ENCODE measurements at regions not wholly inside any gene's neighbourhood (a gene's known extent, or its start where the extent isn't known, plus 50 kb on each side); places are given as distances from the start of the nearest gene placed in this dataset.

GRCh38 chr2:238790126-238790832 lies 57.6 kb upstream of the TWIST2 start:
- Mint-ChIP-seq H3K27ac (no peak overlapping the region), H3K4me1 (ENCODE audit: low read depth in 2 of 2) (no peaks in the 10 kb centered on the region), H3K4me3 (no peak overlapping the region), H3K9me3 (no peaks in the 10 kb centered on the region), H3K27me3 (peaks cover 0 to 9% of the 10 kb centered on the region in 2 donors), H3K36me3 (no peaks in the 10 kb centered on the region)
- DNase-seq (ENCODE audit: low spot score) (no peak), ATAC-seq (no peak)

GRCh38 chr2:238790833-238791230 lies 57.1 kb upstream of the TWIST2 start:
- ATAC-seq: no peak
- Mint-ChIP-seq H3K27ac (no peak overlapping the region), H3K9me3 (no peaks in the 10 kb centered on the region), H3K4me1 (ENCODE audit: low read depth in 2 of 2) (no peaks in the 10 kb centered on the region), H3K4me3 (no peak overlapping the region), H3K36me3 (no peaks in the 10 kb centered on the region), H3K27me3 (peaks cover 0 to 9% of the 10 kb centered on the region in 2 donors)
- DNase-seq (ENCODE audit: low spot score): no peak

GRCh38 chr2:238791354-238791753 lies 56.5 kb upstream of the TWIST2 start:
- Mint-ChIP-seq H3K27ac (no peak overlapping the region), H3K27me3 (peaks cover 0 to 6% of the 10 kb centered on the region in 2 donors), H3K9me3 (no peaks in the 10 kb centered on the region), H3K36me3 (no peaks in the 10 kb centered on the region), H3K4me1 (ENCODE audit: low read depth in 2 of 2) (no peaks in the 10 kb centered on the region), H3K4me3 (no peak overlapping the region)
- ATAC-seq (no peak), DNase-seq (ENCODE audit: low spot score) (no peak)

- no peak for DNase-seq (ENCODE audit: low spot score)
- H3K4me3 Mint-ChIP-seq: no peak overlapping the region
- no peak overlapping the region for H3K27ac Mint-ChIP-seq
- no peak for ATAC-seq
- H3K27me3 Mint-ChIP-seq: peaks cover 14 to 16% of the 10 kb centered on the region in 2 donors
- no peaks in the 10 kb centered on the region for H3K36me3 Mint-ChIP-seq
- H3K9me3 Mint-ChIP-seq: no peaks in the 10 kb centered on the region
- no peaks in the 10 kb centered on the region for H3K4me1 Mint-ChIP-seq (ENCODE audit: low read depth in 2 of 2)
Observed at GRCh38 chr2:238793306-238793705, 54.6 kb upstream of the TWIST2 start.

GRCh38 chr2:238793801-238794449 lies 54.0 kb upstream of the TWIST2 start:
- H3K9me3 Mint-ChIP-seq: no peaks in the 10 kb centered on the region
- peaks cover 19% of the 10 kb centered on the region in 2 donors for H3K27me3 Mint-ChIP-seq
- H3K4me3 Mint-ChIP-seq: no peak overlapping the region
- ATAC-seq (no peak), DNase-seq (ENCODE audit: low spot score) (no peak)
- no peaks in the 10 kb centered on the region for H3K4me1 Mint-ChIP-seq (ENCODE audit: low read depth in 2 of 2)
- no peaks in the 10 kb centered on the region for H3K36me3 Mint-ChIP-seq
- no peak overlapping the region for H3K27ac Mint-ChIP-seq

- no peak overlapping the region for H3K27ac Mint-ChIP-seq
- ATAC-seq (no peak), DNase-seq (ENCODE audit: low spot score) (no peak)
- no peaks in the 10 kb centered on the region for H3K4me1 Mint-ChIP-seq (ENCODE audit: low read depth in 2 of 2)
- H3K27me3 Mint-ChIP-seq: peaks cover 23 to 29% of the 10 kb centered on the region in 2 donors
- no peaks in the 10 kb centered on the region for H3K9me3 Mint-ChIP-seq
- no peaks in the 10 kb centered on the region for H3K36me3 Mint-ChIP-seq
- H3K4me3 Mint-ChIP-seq: no peak overlapping the region
Observed at GRCh38 chr2:238796223-238796885, 51.5 kb upstream of the TWIST2 start.

GRCh38 chr2:238797537-238797936 lies 50.3 kb upstream of the TWIST2 start:
- Mint-ChIP-seq H3K36me3 (no peaks in the 10 kb centered on the region), H3K4me1 (ENCODE audit: low read depth in 2 of 2) (no peaks in the 10 kb centered on the region), H3K9me3 (no peaks in the 10 kb centered on the region), H3K4me3 (no peak overlapping the region), H3K27ac (no peak overlapping the region), H3K27me3 (peaks cover 28 to 38% of the 10 kb centered on the region in 2 donors)
- ATAC-seq: no peak
- no peak for DNase-seq (ENCODE audit: low spot score)
